GM12878 (cell line): ENCODE measurements at regions not wholly inside any gene's neighbourhood (a gene's known extent, or its start where the extent isn't known, plus 50 kb on each side); places are given as distances from the start of the nearest gene placed in this dataset.

Experiments used
- ATAC-seq: fragments of 200-7000 bp; cut with Tn5 transposase; 3 replicates; pipeline ENCODE4 v1.9.1; 2020; ENCODE audit warnings: mild to moderate bottlenecking, moderate library complexity
- BruUV-seq: library from RNA; stranded (reverse); fragments of 400-500 nt; replicated peaks from 2 replicates; lab custom pipeline; 2021; lab: Mats Ljungman, UMichigan
- CTCF ChIA-PET: fragments of 300-600 bp; sonication (Branson Sonifier 250); formaldehyde crosslinking; extraction: SDS; loops from one replicate; lab custom pipeline; 2021; ENCODE audit warnings: inconsistent platforms; lab: Yijun Ruan, JAX
- POLR2A ChIA-PET: fragments of 350-600 bp; formaldehyde crosslinking; extraction: SDS; loops from one replicate; lab custom pipeline; 2021; ENCODE audit warnings: inconsistent platforms; lab: Charles Lee
- RAD21 ChIA-PET: fragments of 300-600 bp; sonication (Branson Sonifier 250); formaldehyde crosslinking; loops from one replicate; lab custom pipeline; 2023; ENCODE audit warnings: antibody characterized with exemption; ENCODE audit not compliant: unreplicated experiment; lab: Charles Lee
- SMC1A ChIA-PET: fragments of 300-600 bp; sonication (Branson Sonifier 250); formaldehyde crosslinking; loops from one replicate; lab custom pipeline; 2023; ENCODE audit not compliant: unreplicated experiment, uncharacterized antibody; lab: Charles Lee
- DNase-seq: peaks from one replicate; pipeline ENCODE4 v3.0.0-alpha.2; 2011; ENCODE audit warnings: low read depth, low spot score
- FAIRE-seq: peaks from 3 replicates; lab custom pipeline; 2011; peaks lifted over from hg19 to GRCh38; lab: Jason Lieb, UNC
- H2AFZ ChIP-seq: 2 replicates; pipeline ENCODE4 v1.6.0; 2011; ENCODE audit warnings: low read depth, low read length, control low read depth; ENCODE audit not compliant: control insufficient read depth
- H3K27ac ChIP-seq: 2 replicates; pipeline ENCODE4 v1.5.1; 2011; ENCODE audit warnings: control low read depth; ENCODE audit not compliant: control insufficient read depth, insufficient read depth
- H3K27me3 ChIP-seq, 2 experiments: replicated peaks in 1 of 2; 2 replicates each; pipeline versions ENCODE4 v1.6.0 to v1.6.1; 2011; ENCODE audit warnings: low read length in 1 of 2; ENCODE audit not compliant: control insufficient read depth in 2 of 2, insufficient read depth in 2 of 2
- H3K36me3 ChIP-seq, 2 experiments: 2 replicates each; pipeline ENCODE4 v1.5.1; 2011; ENCODE audit warnings: low read length in 1 of 2; ENCODE audit not compliant: control insufficient read depth in 2 of 2, insufficient read depth in 2 of 2
- H3K4me1 ChIP-seq: 2 replicates; pipeline ENCODE4 v1.6.1; 2011; ENCODE audit warnings: mild to moderate bottlenecking, low read length, moderate library complexity, mixed read lengths; ENCODE audit not compliant: control insufficient read depth, insufficient read depth
- H3K4me2 ChIP-seq: 2 replicates; pipeline ENCODE4 v1.6.0; 2011; ENCODE audit warnings: control low read depth; ENCODE audit not compliant: control insufficient read depth, insufficient read depth
- H3K4me3 ChIP-seq: fragments of 200-600 bp; sonication (generic); 2 replicates; pipeline ENCODE4 v1.5.1; 2016
- H3K79me2 ChIP-seq: 2 replicates; pipeline ENCODE4 v1.6.0; 2011; ENCODE audit warnings: low read length; ENCODE audit not compliant: control insufficient read depth, insufficient read depth
- H3K9ac ChIP-seq: 2 replicates; pipeline ENCODE4 v1.8.0; 2011; ENCODE audit warnings: low read length, control low read depth, mixed read lengths; ENCODE audit not compliant: control insufficient read depth, insufficient read depth
- H3K9me3 ChIP-seq: replicated peaks from 3 replicates; pipeline ENCODE4 v1.5.1; 2011; ENCODE audit warnings: mild to moderate bottlenecking, low read length; ENCODE audit not compliant: control insufficient read depth, insufficient read depth
- H4K20me1 ChIP-seq: 2 replicates; pipeline ENCODE4 v1.6.0; 2011; ENCODE audit not compliant: control insufficient read depth, insufficient read depth
- CHD2 ChIP-seq: IDR thresholded peaks from 2 replicates; pipeline ENCODE4 v1.6.1; 2011; ENCODE audit warnings: low read depth, low read length, improper control_type of control experiment, borderline replicate concordance
- HDGF ChIP-seq: fragments of 450-650 bp; IDR thresholded peaks from 2 replicates; pipeline ENCODE4 v1.6.1; 2016; ENCODE audit warnings: antibody characterized with exemption
- KDM1A ChIP-seq: fragments of 200-600 bp; sonication (generic); IDR thresholded peaks from 2 replicates; pipeline ENCODE4 v1.6.1; 2016; ENCODE audit warnings: borderline replicate concordance
- LARP7 ChIP-seq: fragments of 450-650 bp; IDR thresholded peaks from 2 replicates; pipeline ENCODE4 v1.6.1; 2017; ENCODE audit warnings: mild to moderate bottlenecking
- WGBS: methylation state at CpG from one replicate; pipeline ENCODE4 v1.1.6; 2016; ENCODE audit warnings: low lambda C conversion rate; ENCODE audit not compliant: insufficient replicate concordance, insufficient coverage; ENCODE audit errors: missing lambda C conversion rate; 5-methylcytosine and 5-hydroxymethylcytosine counted together
- in situ Hi-C: fragments of 300-500 bp; cut with MboI; formaldehyde crosslinking; loops from 9 replicates; pipeline ENCODE4 v1.14.3; 2018; ENCODE audit warnings: mixed read lengths
- intact Hi-C: fragments of 100-400 bp; cut with micrococcal nuclease; formaldehyde crosslinking; loops from one replicate; pipeline ENCODE4 v1.14.2; 2022; ENCODE audit not compliant: unreplicated experiment
- TF ChIP-seq, protein P1 (sequence below): fragments of 450-650 bp; IDR thresholded peaks from 2 replicates; pipeline ENCODE4 v1.6.1; 2018; ENCODE audit warnings: mild to moderate bottlenecking, low read depth, moderate library complexity; ENCODE audit not compliant: partially characterized antibody

DNA sequence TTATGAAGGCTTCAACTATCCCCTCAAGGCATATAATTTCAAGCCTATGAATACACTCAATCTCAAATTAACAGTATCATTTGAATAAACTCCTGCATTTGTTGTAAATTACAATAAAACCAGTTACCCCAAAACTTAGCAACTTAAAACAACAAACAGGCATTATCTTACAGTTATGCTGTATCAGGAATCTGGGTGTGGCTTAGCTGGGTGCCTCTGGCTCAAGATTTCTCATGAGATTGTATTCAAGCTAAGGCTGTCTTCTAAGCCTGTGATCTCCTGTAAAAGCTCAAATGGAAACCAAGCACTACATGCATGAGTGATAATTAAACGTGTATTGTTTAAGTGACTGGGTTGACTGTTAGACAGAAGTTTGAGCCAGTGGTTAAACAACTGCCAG, 341.0 kb upstream of the PHF14 start:
- ChIA-PET POLR2A (interaction anchor here (0.6 kb wide), 1 partner anchor 40 kb away, joined by 4 read pairs; no protein-coding TSS in a partner anchor), RAD21 (no interaction called here), SMC1A (interaction anchor here (0.9 kb wide), 1 partner anchor 10 kb away, joined by 3 read pairs; no protein-coding TSS in a partner anchor)
- H3K9me3 ChIP-seq: no peaks in the 10 kb centered on the region
- no peaks in the 10 kb centered on the region for H3K79me2 ChIP-seq
- no peak overlapping the region for H3K27ac ChIP-seq
- 0% methylated on average over 1 of the region's 1 CpG for WGBS
- FAIRE-seq: no peak
- DNase-seq: no peak
- no peak overlapping the region for H2AFZ ChIP-seq
- no peaks in the 10 kb centered on the region for H4K20me1 ChIP-seq
- TF ChIP-seq HDGF (no peak), LARP7 (no peak), CHD2 (no peak), KDM1A (no peak)
- TF ChIP-seq, protein P1, sequence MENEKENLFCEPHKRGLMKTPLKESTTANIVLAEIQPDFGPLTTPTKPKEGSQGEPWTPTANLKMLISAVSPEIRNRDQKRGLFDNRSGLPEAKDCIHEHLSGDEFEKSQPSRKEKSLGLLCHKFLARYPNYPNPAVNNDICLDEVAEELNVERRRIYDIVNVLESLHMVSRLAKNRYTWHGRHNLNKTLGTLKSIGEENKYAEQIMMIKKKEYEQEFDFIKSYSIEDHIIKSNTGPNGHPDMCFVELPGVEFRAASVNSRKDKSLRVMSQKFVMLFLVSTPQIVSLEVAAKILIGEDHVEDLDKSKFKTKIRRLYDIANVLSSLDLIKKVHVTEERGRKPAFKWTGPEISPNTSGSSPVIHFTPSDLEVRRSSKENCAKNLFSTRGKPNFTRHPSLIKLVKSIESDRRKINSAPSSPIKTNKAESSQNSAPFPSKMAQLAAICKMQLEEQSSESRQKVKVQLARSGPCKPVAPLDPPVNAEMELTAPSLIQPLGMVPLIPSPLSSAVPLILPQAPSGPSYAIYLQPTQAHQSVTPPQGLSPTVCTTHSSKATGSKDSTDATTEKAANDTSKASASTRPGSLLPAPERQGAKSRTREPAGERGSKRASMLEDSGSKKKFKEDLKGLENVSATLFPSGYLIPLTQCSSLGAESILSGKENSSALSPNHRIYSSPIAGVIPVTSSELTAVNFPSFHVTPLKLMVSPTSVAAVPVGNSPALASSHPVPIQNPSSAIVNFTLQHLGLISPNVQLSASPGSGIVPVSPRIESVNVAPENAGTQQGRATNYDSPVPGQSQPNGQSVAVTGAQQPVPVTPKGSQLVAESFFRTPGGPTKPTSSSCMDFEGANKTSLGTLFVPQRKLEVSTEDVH: no peak
- TF ChIP-seq, all 136 proteins: peak for 0
- BruUV-seq: no TSS peak
- intact Hi-C loops (loop anchor here (10.0 kb wide), 1 partner anchor 582 kb away; no protein-coding TSS in a partner anchor), in situ Hi-C loops (no loop called here)
- Histone ChIP-seq H3K27me3 (no peaks in the 10 kb centered on the region), H3K4me3 (no peak overlapping the region), H3K36me3 (no peaks in the 10 kb centered on the region), H3K4me2 (no peak overlapping the region), H3K9ac (no peak overlapping the region), H3K4me1 (no peaks in the 10 kb centered on the region)
- CTCF ChIA-PET: no interaction called here
- ATAC-seq: no peak
